ENCODE measurements at regions not wholly inside any gene's neighbourhood (a gene's known extent, or its start where the extent isn't known, plus 50 kb on each side); places are given as distances from the start of the nearest gene placed in this dataset.

DNA sequence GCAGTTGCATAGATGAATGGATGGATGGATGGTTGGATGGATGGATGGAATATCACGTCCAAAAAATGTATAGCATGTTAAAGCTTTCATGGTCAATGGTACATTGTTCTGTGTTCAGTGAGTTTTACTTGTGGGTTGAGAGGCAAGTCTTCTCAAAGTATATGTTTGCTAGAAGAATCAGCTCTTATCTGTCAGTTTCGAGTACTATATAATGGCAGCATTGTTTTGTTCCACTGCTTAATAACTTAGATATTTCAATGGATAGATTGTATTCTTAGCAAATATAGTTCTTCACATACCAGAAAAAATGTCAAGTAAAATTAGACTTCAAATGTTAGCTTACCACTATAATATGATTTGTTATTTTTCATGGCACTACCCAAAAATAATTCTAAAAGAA is 100.9 kb upstream of the CDIN1 start:
- no peak for TF ChIP-seq CTCF (IDR thresholded peaks at IDR 0.05; ENCODE audit: low read depth, low read length, poor library complexity, severe bottlenecking)
- TF ChIP-seq EZH2phosphoT487 (IDR thresholded peaks at IDR 0.05; ENCODE audit: borderline replicate concordance, low read length): no peak
